HepG2 (cell line): ENCODE measurements at regions not wholly inside any gene's neighbourhood (a gene's known extent, or its start where the extent isn't known, plus 50 kb on each side); places are given as distances from the start of the nearest gene placed in this dataset.

ENCODE experiments used
- ATAC-seq: fragments of 200-7000 bp; cut with Tn5 transposase; 3 replicates; pipeline ENCODE4 v1.9.1; 2020; ENCODE audit warnings: mild to moderate bottlenecking, moderate library complexity
- BruUV-seq: library from RNA; stranded (reverse); fragments of 400-500 nt; replicated peaks from 2 replicates; lab custom pipeline; 2021; lab: Mats Ljungman, UMichigan
- CTCF ChIA-PET: fragments of 300-600 bp; formaldehyde crosslinking; extraction: SDS; loops from one replicate; lab custom pipeline; 2021; ENCODE audit warnings: low total read pairs, inconsistent platforms, low intra/inter-chr PET ratio; lab: Yijun Ruan, JAX
- POLR2A ChIA-PET: fragments of 350-600 bp; sonication (Branson Sonifier 250); formaldehyde crosslinking; loops from one replicate; lab custom pipeline; 2020; ENCODE audit warnings: antibody characterized with exemption, inconsistent platforms; lab: Yijun Ruan, JAX
- DNase-seq: peaks from one replicate; pipeline ENCODE4 v3.0.0-alpha.2; 2015; ENCODE audit warnings: low spot score
- FAIRE-seq: peaks from 3 replicates; lab custom pipeline; 2011; peaks lifted over from hg19 to GRCh38; lab: Jason Lieb, UNC
- H2AFZ ChIP-seq: one replicate; pipeline ENCODE4 v1.6.1; 2011; ENCODE audit warnings: low read length, inconsistent platforms
- H3K27ac ChIP-seq: fragments of 300-600 bp; 3 replicates; pipeline ENCODE4 v1.8.0; 2011; ENCODE audit warnings: mixed run types, mild to moderate bottlenecking, mixed read lengths, low read length, inconsistent platforms; ENCODE audit not compliant: insufficient read depth; ENCODE audit errors: extremely low read length
- H3K27me3 ChIP-seq, 2 experiments: fragments of 200-600 bp in 1 of 2; 2 replicates in 1 of 2; 3 replicates in 1 of 2; pipeline versions ENCODE4 v1.6.0 to v1.8.0; 2011; ENCODE audit warnings: low read length in 2 of 2, mild to moderate bottlenecking in 2 of 2, moderate library complexity in 2 of 2, inconsistent platforms in 1 of 2; ENCODE audit not compliant: insufficient read depth in 2 of 2, control insufficient read depth in 1 of 2
- H3K36me3 ChIP-seq, 2 experiments: fragments of 200-600 bp in 1 of 2; replicated peaks in 1 of 2; 2 replicates in 1 of 2; 3 replicates in 1 of 2; pipeline versions ENCODE4 v1.5.1 to v1.8.0; 2011; ENCODE audit warnings: low read length in 2 of 2, inconsistent platforms in 1 of 2; ENCODE audit not compliant: insufficient read depth in 2 of 2, control insufficient read depth in 1 of 2
- H3K4me1 ChIP-seq: 2 replicates; pipeline ENCODE4 v1.5.1; 2012; ENCODE audit warnings: low read length, inconsistent platforms; ENCODE audit not compliant: insufficient read depth
- H3K4me2 ChIP-seq: 2 replicates; pipeline ENCODE4 v1.6.0; 2011; ENCODE audit warnings: low read depth, low read length, inconsistent platforms
- H3K4me3 ChIP-seq, 3 experiments: fragments of 200-600 bp in 1 of 3; sonication (generic), shearing (Covaris generic) in 1 of 3; replicated peaks in 1 of 3; 2 replicates each; pipeline ENCODE4 v1.5.1; 2011 to 2016; ENCODE audit warnings: low read length in 3 of 3, inconsistent platforms in 2 of 3, low read depth in 2 of 3, mild to moderate bottlenecking in 2 of 3, control low read depth in 1 of 3, mixed read lengths in 1 of 3; ENCODE audit not compliant: insufficient read depth in 1 of 3
- H3K79me2 ChIP-seq: one replicate; pipeline ENCODE4 v1.6.1; 2011; ENCODE audit warnings: low read length, inconsistent platforms; ENCODE audit not compliant: insufficient read depth
- H3K9ac ChIP-seq: 2 replicates; pipeline ENCODE4 v1.6.0; 2011; ENCODE audit warnings: mild to moderate bottlenecking, low read depth, low read length, inconsistent platforms; ENCODE audit not compliant: insufficient read depth
- H3K9me3 ChIP-seq: 2 replicates; pipeline ENCODE4 v1.5.1; 2012; ENCODE audit warnings: mild to moderate bottlenecking, low read length
- H4K20me1 ChIP-seq: 2 replicates; pipeline ENCODE4 v1.6.0; 2011; ENCODE audit warnings: inconsistent platforms, mild to moderate bottlenecking, low read length, moderate library complexity; ENCODE audit not compliant: insufficient read depth
- DNMT3B ChIP-seq: conservative IDR thresholded peaks from 2 replicates; pipeline ENCODE4 v1.6.1; 2016; ENCODE audit warnings: missing biosample characterization, control low read depth
- DPF2 ChIP-seq: sonication (generic); formaldehyde crosslinking; IDR thresholded peaks from 2 replicates; pipeline ENCODE4 v1.4.0; 2020; ENCODE audit warnings: mild to moderate bottlenecking, low read depth, missing genetic modification reagents, borderline replicate concordance
- GABPA ChIP-seq, 2 experiments: IDR thresholded peaks; 2 replicates each; pipeline ENCODE4 v1.6.1; 2011 to 2016; ENCODE audit warnings: low read depth in 2 of 2, low read length in 1 of 2, missing biosample characterization in 1 of 2, missing genetic modification characterization in 1 of 2
- HDAC2 ChIP-seq: sonication (generic); formaldehyde crosslinking; IDR thresholded peaks from 2 replicates; pipeline ENCODE4 v1.4.0; 2020; ENCODE audit warnings: missing genetic modification reagents
- HMG20B ChIP-seq: conservative IDR thresholded peaks from 2 replicates; pipeline ENCODE4 v1.6.1; 2016; ENCODE audit warnings: missing genetic modification reagents, missing compliant biosample characterization
- HNF4G ChIP-seq, 2 experiments: sonication (generic) in 1 of 2; formaldehyde crosslinking in 1 of 2; IDR thresholded peaks; 2 replicates each; pipeline versions ENCODE4 v1.4.0 to v1.6.1; 2011 to 2020; ENCODE audit warnings: borderline replicate concordance in 2 of 2, low read depth in 2 of 2, mild to moderate bottlenecking in 2 of 2, low read length in 1 of 2, missing genetic modification reagents in 1 of 2, moderate library complexity in 1 of 2
- IKZF4 ChIP-seq: sonication (generic); formaldehyde crosslinking; IDR thresholded peaks from 2 replicates; pipeline ENCODE4 v1.5.1; 2020; ENCODE audit warnings: borderline replicate concordance, mild to moderate bottlenecking, low read depth, missing genetic modification reagents; ENCODE audit errors: not compliant biosample characterization
- NFE2L2 ChIP-seq: fragments of 150-350 bp; IDR thresholded peaks from 2 replicates; pipeline ENCODE4 v1.6.1; 2014; ENCODE audit warnings: low read length
- POLR2AphosphoS2 ChIP-seq: IDR thresholded peaks from 2 replicates; pipeline ENCODE4 v1.6.1; 2011; ENCODE audit warnings: low read depth, low read length, improper control_type of control experiment
- RFXAP ChIP-seq: sonication (generic); formaldehyde crosslinking; IDR thresholded peaks from 2 replicates; pipeline ENCODE4 v1.4.0; 2020; ENCODE audit warnings: missing genetic modification reagents, borderline replicate concordance
- SIN3A ChIP-seq: IDR thresholded peaks from 2 replicates; pipeline ENCODE4 v1.6.1; 2011; ENCODE audit warnings: low read depth, mild to moderate bottlenecking, control low read depth, low read length, borderline replicate concordance
- SMC3 ChIP-seq: IDR thresholded peaks from 2 replicates; pipeline ENCODE4 v1.6.1; 2011; ENCODE audit warnings: low read length, improper control_type of control experiment
- TAF15 ChIP-seq: fragments of 200-400 bp; formaldehyde crosslinking; IDR thresholded peaks from one replicate; pipeline ENCODE4 v1.6.1; 2018; ENCODE audit warnings: mild to moderate bottlenecking, low read depth, low read length; ENCODE audit not compliant: poor library complexity, severe bottlenecking
- THAP11 ChIP-seq: IDR thresholded peaks from 2 replicates; pipeline ENCODE4 v1.6.1; 2016; ENCODE audit warnings: missing biosample characterization, missing genetic modification reagents
- ZNF12 ChIP-seq: sonication (generic); formaldehyde crosslinking; IDR thresholded peaks from 2 replicates; pipeline ENCODE4 v1.5.0; 2020; ENCODE audit warnings: missing genetic modification reagents
- ZNF260 ChIP-seq: sonication (generic); formaldehyde crosslinking; IDR thresholded peaks from 2 replicates; pipeline ENCODE4 v1.4.0; 2020; ENCODE audit warnings: missing genetic modification reagents, low read depth, mild to moderate bottlenecking, borderline replicate concordance
- ZNF574 ChIP-seq: sonication (generic); formaldehyde crosslinking; IDR thresholded peaks from 2 replicates; pipeline ENCODE4 v1.4.0; 2020; ENCODE audit warnings: missing genetic modification reagents
- ZSCAN5A ChIP-seq: sonication (generic); formaldehyde crosslinking; IDR thresholded peaks from 2 replicates; pipeline ENCODE4 v1.8.0; 2022; ENCODE audit warnings: mild to moderate bottlenecking, missing genetic modification reagents, borderline replicate concordance
- WGBS: methylation state at CpG from one replicate; pipeline ENCODE4 v1.1.6; 2017; ENCODE audit warnings: low lambda C conversion rate; 5-methylcytosine and 5-hydroxymethylcytosine counted together
- in situ Hi-C: cut with HindIII; loops from 2 replicates; pipeline ENCODE4 v1.10.0; 2017; ENCODE audit warnings: low pct_unique_long_range_greater_than_20kb; ENCODE audit not compliant: extremely low pct_ligation_motif_present
- intact Hi-C: fragments of 100-400 bp; cut with micrococcal nuclease; formaldehyde crosslinking; loops from one replicate; pipeline ENCODE4 v1.10.0; 2022; ENCODE audit not compliant: unreplicated experiment

- TF ChIP-seq HMG20B (CRISPR knock-in tag), result no peak
- TF ChIP-seq HNF4G (IDR thresholded peaks at IDR 0.05; ENCODE audit: borderline replicate concordance, low read depth, low read length), result no peak
- no peak for TF ChIP-seq HNF4G (CRISPR knock-in tag; IDR thresholded peaks at IDR 0.05; ENCODE audit: borderline replicate concordance, low read depth)
- TF ChIP-seq HDAC2 (CRISPR knock-in tag), result no peak
- TF ChIP-seq ZSCAN5A (CRISPR knock-in tag), result no peak
- TF ChIP-seq THAP11 (CRISPR knock-in tag), result no peak
- no peak for TF ChIP-seq RFXAP (CRISPR knock-in tag)
- no peak for TF ChIP-seq ZNF12
Observed at GRCh38 chr10:2926918-2927660, 140.3 kb upstream of the PFKP start (continued).

- FAIRE-seq, result no peak
- DNase-seq, result no peak
- CTCF ChIA-PET, result no interaction called here
- H3K36me3 ChIP-seq, result no peaks in the 10 kb centered on the region
- no peak overlapping the region for H3K27ac ChIP-seq
- POLR2A ChIA-PET, result no interaction called here
- no peak overlapping the region for H3K4me2 ChIP-seq
- no peak for TF ChIP-seq IKZF4
- no peak for TF ChIP-seq DPF2 (CRISPR knock-in tag)
- no peak for TF ChIP-seq ZNF574 (CRISPR knock-in tag)
- no peak for TF ChIP-seq SIN3A
- no peak for TF ChIP-seq POLR2AphosphoS2
- no peak for TF ChIP-seq TAF15
- TF ChIP-seq SMC3, result no peak
- no peak for TF ChIP-seq GABPA (IDR thresholded peaks at IDR 0.05; ENCODE audit: low read depth, low read length)
- TF ChIP-seq GABPA (CRISPR knock-in tag; IDR thresholded peaks at IDR 0.05; ENCODE audit: low read depth), result no peak
- no peak for TF ChIP-seq ZNF260
- TF ChIP-seq DNMT3B (CRISPR knock-in tag), result no peak
- TF ChIP-seq NFE2L2, result no peak
- TF ChIP-seq, all 625 proteins: peak for 0
- intact Hi-C loops, result no loop called here
- Histone ChIP-seq H3K9ac (no peak overlapping the region), H2AFZ (no peak overlapping the region), H4K20me1 (no peaks in the 10 kb centered on the region), H3K4me3 (no peak overlapping the region), H3K4me1 (no peaks in the 10 kb centered on the region), H3K27me3 (peaks cover 0 to 33% of the 10 kb centered on the region in 2 experiments; a peak in 4 of 5 replicates), H3K79me2 (no peaks in the 10 kb centered on the region), H3K9me3 (no peaks in the 10 kb centered on the region)
- ATAC-seq, result no peak
- no TSS peak for BruUV-seq
- in situ Hi-C loops, result loop anchor here (5.0 kb wide), 2 partner anchors 52 to 122 kb away; no protein-coding TSS in a partner anchor
- 16% methylated on average over 6 of the region's 7 CpGs for WGBS
Observed at GRCh38 chr10:2925631-2926030, 141.7 kb upstream of the PFKP start.
